HUES6 (cell line): ENCODE measurements at regions not wholly inside any gene's neighbourhood (a gene's known extent, or its start where the extent isn't known, plus 50 kb on each side); places are given as distances from the start of the nearest gene placed in this dataset.

Source experiments
- H3K27ac ChIP-seq: 2 replicates; pipeline ENCODE4 v1.7.0; 2013; ENCODE audit warnings: low read depth, mild to moderate bottlenecking, low read length, inconsistent platforms
- H3K27me3 ChIP-seq: 2 replicates; pipeline ENCODE4 v1.6.1; 2013; ENCODE audit warnings: low read length; ENCODE audit not compliant: control insufficient read depth, insufficient read depth
- H3K36me3 ChIP-seq: 2 replicates; pipeline ENCODE4 v1.6.1; 2013; ENCODE audit warnings: low read length; ENCODE audit not compliant: control insufficient read depth, insufficient read depth
- H3K4me1 ChIP-seq: 2 replicates; pipeline ENCODE4 v1.6.1; 2013; ENCODE audit warnings: low read length; ENCODE audit not compliant: control insufficient read depth, insufficient read depth
- H3K4me3 ChIP-seq: 2 replicates; pipeline ENCODE4 v1.5.1; 2013; ENCODE audit warnings: low read depth, low read length
- H3K9ac ChIP-seq: one replicate; pipeline ENCODE4 v1.6.1; 2013; ENCODE audit warnings: mild to moderate bottlenecking, low read length
- H3K9me3 ChIP-seq: 2 replicates; pipeline ENCODE4 v1.6.1; 2013; ENCODE audit warnings: low read depth, low read length; ENCODE audit not compliant: control insufficient read depth, insufficient read depth

DNA sequence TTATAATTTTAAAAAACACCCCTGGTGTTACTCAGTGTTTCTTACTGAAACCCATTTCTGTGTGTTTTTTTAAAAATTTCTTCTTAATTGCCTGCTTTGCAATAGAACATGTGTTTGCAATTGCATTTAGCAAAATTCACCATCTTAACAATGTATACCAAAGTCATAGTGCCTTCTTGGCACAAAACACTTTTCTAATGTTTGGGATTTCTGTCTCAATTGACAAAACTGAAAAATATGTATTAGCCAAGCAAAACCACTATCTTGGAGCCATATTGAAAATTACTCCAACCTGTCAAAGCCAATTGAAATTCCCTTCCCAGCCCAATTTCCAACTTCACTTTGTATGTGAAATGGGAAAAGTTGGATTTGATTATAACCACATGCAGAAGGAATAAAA lies 88.4 kb upstream of the RSPO3 start:
- Histone ChIP-seq H3K4me1 (peaks cover 3% of the 10 kb centered on the region; the same call in 1 of the 2 replicates), H3K27me3 (no peaks in the 10 kb centered on the region), H3K9me3 (no peaks in the 10 kb centered on the region), H3K36me3 (no peaks in the 10 kb centered on the region), H3K4me3 (no peak overlapping the region), H3K27ac (no peak overlapping the region), H3K9ac (no peak overlapping the region)

DNA sequence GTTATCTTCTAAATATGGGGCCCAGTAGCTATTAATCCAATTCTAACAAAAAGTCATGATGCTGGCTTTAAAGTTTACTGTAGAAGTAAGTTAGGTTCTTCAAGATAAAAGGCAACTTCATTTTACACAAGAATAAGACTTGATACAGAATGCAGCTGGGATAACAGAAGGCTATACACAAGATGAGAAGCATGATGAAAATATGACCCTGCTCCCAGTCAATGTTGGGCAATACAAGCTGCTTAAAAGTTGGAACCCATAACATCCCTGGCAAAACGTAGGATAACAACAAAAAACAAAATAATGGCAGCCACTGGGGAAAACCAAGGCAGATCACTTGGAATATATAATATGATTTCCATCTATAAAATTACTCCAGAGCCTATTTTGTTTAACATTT lies 87.6 kb upstream of the RSPO3 start:
- Histone ChIP-seq H3K9ac (no peak overlapping the region), H3K4me1 (peaks cover 2% of the 10 kb centered on the region; the same call in 1 of the 2 replicates), H3K27me3 (no peaks in the 10 kb centered on the region), H3K9me3 (no peaks in the 10 kb centered on the region), H3K36me3 (no peaks in the 10 kb centered on the region), H3K4me3 (no peak overlapping the region), H3K27ac (no peak overlapping the region)

DNA sequence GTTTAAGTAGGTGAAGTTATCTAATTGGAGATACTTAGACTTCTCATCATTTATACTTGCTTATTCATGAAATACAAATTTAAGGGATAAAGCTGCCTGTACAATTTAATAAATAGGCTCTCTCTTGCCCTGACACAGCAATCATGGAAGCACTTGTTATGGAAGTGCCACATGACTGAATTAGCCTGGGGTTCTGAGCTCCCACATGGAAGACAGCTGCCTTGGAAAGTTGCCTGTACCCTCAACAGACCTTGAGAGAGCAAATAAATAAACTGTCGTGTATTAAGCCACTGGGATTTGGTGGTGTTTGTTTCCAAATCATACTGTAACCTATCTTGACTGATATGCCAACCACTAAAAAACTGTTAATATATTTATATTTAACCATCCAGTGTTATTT lies 87.0 kb upstream of the RSPO3 start:
- Histone ChIP-seq H3K27ac (no peak overlapping the region), H3K4me1 (no peaks in the 10 kb centered on the region), H3K9me3 (no peaks in the 10 kb centered on the region), H3K4me3 (no peak overlapping the region), H3K9ac (no peak overlapping the region), H3K36me3 (no peaks in the 10 kb centered on the region), H3K27me3 (no peaks in the 10 kb centered on the region)

DNA sequence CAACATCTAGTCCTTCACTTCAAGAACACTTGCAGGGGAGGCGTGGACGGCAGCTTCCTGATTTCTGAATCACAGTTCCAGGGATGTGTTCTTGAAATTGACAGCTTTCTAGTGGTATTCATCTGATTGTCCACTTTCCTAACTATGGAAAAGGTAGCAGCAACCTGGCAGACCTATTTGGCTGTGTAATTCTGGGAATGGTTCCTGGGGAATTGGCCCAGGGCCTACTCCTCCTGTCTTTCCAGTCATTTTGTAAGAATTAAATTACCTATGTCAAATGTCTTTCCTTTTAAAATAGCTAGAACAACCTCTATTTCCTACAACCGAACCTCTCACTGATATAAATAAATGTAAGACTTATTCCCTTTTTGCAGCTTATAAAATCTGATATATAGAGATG lies 85.5 kb upstream of the RSPO3 start:
- H3K9ac ChIP-seq: no peak overlapping the region
- H3K9me3 ChIP-seq: no peaks in the 10 kb centered on the region
- no peak overlapping the region for H3K4me3 ChIP-seq
- H3K27me3 ChIP-seq: no peaks in the 10 kb centered on the region
- no peaks in the 10 kb centered on the region for H3K4me1 ChIP-seq
- no peaks in the 10 kb centered on the region for H3K36me3 ChIP-seq
- H3K27ac ChIP-seq: no peak overlapping the region

DNA sequence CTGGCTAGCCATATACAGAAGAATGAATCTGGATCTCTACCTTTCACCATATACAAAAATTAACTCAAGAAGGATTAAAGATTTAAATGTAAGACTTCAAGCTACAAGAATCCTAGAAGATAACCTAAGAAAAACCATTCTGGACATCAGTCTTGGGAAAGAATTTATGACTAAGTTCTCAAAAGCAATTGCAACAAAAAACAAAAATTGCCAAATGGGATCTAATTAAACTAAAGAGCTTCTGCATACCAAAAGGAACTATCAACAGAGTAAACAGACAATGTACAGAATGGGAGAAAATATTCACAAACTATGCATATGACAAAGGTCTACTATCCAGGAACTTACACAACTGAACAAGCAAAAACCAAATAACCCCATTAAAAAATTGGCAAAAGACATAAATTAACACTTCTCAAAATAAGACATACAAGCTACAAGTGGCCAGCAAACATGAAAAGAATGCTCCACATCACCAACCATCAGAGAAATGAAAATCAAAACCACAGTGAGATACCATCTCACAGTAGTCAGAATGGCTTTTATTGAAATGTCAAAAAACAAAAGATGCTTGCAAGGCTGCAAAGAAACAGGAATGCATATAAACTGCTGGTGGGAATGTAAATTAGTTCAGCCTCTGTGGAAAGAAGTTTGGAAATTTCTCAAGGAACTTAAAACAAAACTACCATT lies 66.8 kb upstream of the RSPO3 start:
- no peaks in the 10 kb centered on the region for H3K9me3 ChIP-seq
- no peaks in the 10 kb centered on the region for H3K36me3 ChIP-seq
- H3K27ac ChIP-seq: no peak overlapping the region
- no peaks in the 10 kb centered on the region for H3K4me1 ChIP-seq
- no peak overlapping the region for H3K4me3 ChIP-seq
- H3K27me3 ChIP-seq: no peaks in the 10 kb centered on the region
- H3K9ac ChIP-seq: no peak overlapping the region

DNA sequence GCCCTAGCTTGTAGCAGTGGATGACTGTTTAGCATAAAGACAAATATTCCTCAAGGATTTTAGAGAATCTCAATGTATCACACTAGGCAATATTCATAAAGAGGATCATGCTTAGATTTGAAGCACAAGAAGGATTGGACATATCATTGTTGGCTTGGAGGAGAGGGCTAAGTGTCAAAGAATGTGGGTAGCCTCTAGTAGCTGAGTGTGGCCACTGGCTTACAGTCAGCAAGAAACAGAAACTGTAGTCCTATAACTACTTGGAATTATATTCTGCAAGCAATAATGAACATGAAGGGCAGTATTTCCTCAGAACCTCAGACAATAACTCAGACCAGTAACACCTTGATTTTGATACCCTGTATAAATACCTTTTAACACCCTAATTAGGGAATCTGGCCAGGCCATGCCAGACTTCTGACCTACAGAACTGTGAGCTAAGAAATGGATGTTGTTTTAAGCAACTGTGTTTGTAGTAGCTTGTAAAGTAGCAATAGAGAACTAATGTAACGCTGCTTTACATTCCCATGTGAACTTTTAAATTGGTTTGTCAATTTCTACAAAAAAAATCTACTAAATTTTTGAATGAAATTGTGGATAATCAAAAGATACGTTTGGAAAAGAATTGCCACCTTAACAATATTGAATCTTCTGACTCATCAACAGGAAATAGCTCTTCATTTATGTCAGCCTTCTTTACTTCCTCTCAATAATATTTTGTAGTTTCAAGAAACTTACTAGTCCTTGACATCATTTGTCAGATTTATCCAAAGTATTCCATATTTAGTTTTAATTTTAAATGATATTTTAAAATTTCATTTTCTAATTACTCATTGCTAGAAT lies 65.2 kb upstream of the RSPO3 start:
- Histone ChIP-seq H3K36me3 (no peaks in the 10 kb centered on the region), H3K4me1 (no peaks in the 10 kb centered on the region), H3K27ac (no peak overlapping the region), H3K9ac (no peak overlapping the region), H3K9me3 (peaks cover 2% of the 10 kb centered on the region; the same call in 1 of the 2 replicates), H3K27me3 (no peaks in the 10 kb centered on the region), H3K4me3 (no peak overlapping the region)

DNA sequence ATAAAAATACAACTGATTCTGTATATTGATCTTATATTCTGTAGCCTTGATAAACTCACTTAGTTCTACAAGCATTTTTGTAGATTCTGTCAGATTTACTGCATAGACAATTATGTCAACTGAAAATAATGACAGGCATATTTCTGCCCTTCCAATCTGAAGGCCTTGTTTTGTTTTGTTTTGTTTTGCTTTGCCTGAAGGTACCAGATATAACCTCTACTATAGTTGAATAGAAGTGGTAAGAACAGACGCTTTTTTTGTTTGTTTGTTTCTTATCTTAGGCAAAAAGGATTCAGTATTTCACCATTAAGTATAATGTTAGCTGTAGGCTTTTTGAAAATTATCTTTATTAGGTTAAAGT lies 64.6 kb upstream of the RSPO3 start:
- H3K4me1 ChIP-seq: no peaks in the 10 kb centered on the region
- no peaks in the 10 kb centered on the region for H3K36me3 ChIP-seq
- no peak overlapping the region for H3K27ac ChIP-seq

DNA sequence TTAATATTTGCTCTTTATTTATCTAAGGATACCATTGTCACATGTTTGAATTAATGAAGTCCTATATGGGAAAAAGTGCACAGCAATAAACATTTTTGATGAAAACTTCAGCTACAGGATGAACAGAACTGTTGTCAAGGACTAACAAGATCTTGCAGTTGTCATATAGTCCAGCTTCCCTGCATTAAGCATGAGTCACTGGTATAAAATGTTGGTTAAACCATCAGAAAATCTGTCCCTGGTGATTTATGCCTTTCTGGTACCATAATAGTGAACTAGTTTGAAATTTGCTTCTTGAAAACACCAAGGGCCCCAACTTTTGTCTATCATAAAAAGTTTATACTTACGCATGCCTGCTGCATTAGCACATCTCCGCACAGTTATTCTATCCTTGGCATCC lies 60.4 kb upstream of the RSPO3 start:
- Histone ChIP-seq H3K4me1 (no peaks in the 10 kb centered on the region), H3K9me3 (peaks cover 7% of the 10 kb centered on the region; the same call in 1 of the 2 replicates), H3K4me3 (no peak overlapping the region), H3K36me3 (no peaks in the 10 kb centered on the region), H3K9ac (no peak overlapping the region), H3K27me3 (no peaks in the 10 kb centered on the region), H3K27ac (no peak overlapping the region)

More for the DNA sequence above, 64.6 kb upstream of the RSPO3 start:
- no peak overlapping the region for H3K4me3 ChIP-seq
- H3K9ac ChIP-seq: no peak overlapping the region
- H3K9me3 ChIP-seq: peaks cover 3% of the 10 kb centered on the region; the same call in 1 of the 2 replicates
- no peaks in the 10 kb centered on the region for H3K27me3 ChIP-seq

DNA sequence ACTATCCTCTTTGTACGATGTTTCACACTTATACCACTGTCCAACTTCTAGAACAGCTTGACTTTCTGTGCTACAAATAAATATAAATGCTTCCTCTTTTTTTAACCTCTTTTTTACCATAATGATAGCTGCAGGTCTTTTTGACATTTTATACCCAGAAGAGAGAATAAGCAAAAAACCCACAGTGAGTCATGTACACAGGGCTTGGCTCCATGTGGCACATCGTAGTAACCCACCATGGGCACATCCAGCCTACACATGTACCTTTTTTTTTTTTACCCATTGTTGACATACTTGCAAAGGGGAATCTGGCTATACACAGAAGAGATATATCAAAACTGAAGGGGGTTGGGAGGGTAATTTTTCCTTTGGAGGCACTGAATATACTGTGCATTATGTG lies 59.5 kb upstream of the RSPO3 start:
- H3K36me3 ChIP-seq: no peaks in the 10 kb centered on the region
- no peaks in the 10 kb centered on the region for H3K27me3 ChIP-seq
- no peak overlapping the region for H3K27ac ChIP-seq
- H3K4me3 ChIP-seq: no peak overlapping the region
- H3K9me3 ChIP-seq: peaks cover 7% of the 10 kb centered on the region; the same call in 1 of the 2 replicates
- no peak overlapping the region for H3K9ac ChIP-seq
- H3K4me1 ChIP-seq: no peaks in the 10 kb centered on the region
